Karpas-422 (cell line): ENCODE measurements at regions not wholly inside any gene's neighbourhood (a gene's known extent, or its start where the extent isn't known, plus 50 kb on each side); places are given as distances from the start of the nearest gene placed in this dataset.

ENCODE experiments used
- DNase-seq: peaks from one replicate; pipeline ENCODE4 v3.0.0-alpha.2; 2015
- H2AFZ ChIP-seq: fragments of 200-600 bp; sonication (generic); 2 replicates; pipeline ENCODE4 v1.6.1; 2014; ENCODE audit warnings: antibody characterized with exemption, low read length, mixed read lengths
- H3K27ac ChIP-seq: fragments of 200-600 bp; sonication (generic); 2 replicates; pipeline ENCODE4 v1.5.1; 2014; ENCODE audit warnings: mild to moderate bottlenecking, low read length, moderate library complexity
- H3K27me3 ChIP-seq: fragments of 200-600 bp; sonication (generic); 2 replicates; pipeline ENCODE4 v1.6.1; 2014; ENCODE audit warnings: low read length, mixed read lengths
- H3K36me3 ChIP-seq: fragments of 200-600 bp; sonication (generic); 2 replicates; pipeline ENCODE4 v1.6.1; 2014; ENCODE audit warnings: low read length, mixed read lengths; ENCODE audit not compliant: insufficient read depth
- H3K4me1 ChIP-seq: fragments of 200-600 bp; sonication (generic); 2 replicates; pipeline ENCODE4 v1.6.1; 2014; ENCODE audit warnings: mild to moderate bottlenecking, low read length, mixed read lengths
- H3K4me2 ChIP-seq: fragments of 200-600 bp; sonication (generic); 2 replicates; pipeline ENCODE4 v1.6.1; 2014; ENCODE audit warnings: low read length, low read depth, mild to moderate bottlenecking; ENCODE audit not compliant: poor library complexity, severe bottlenecking
- H3K4me3 ChIP-seq: fragments of 200-600 bp; sonication (generic); 2 replicates; pipeline ENCODE4 v1.5.1; 2014; ENCODE audit warnings: mild to moderate bottlenecking, antibody characterized with exemption, low read length, mixed read lengths
- H3K79me2 ChIP-seq: fragments of 200-600 bp; sonication (generic); 2 replicates; pipeline ENCODE4 v1.6.1; 2014; ENCODE audit warnings: mild to moderate bottlenecking, low read length, mixed read lengths
- H3K9ac ChIP-seq: fragments of 200-600 bp; sonication (generic); 2 replicates; pipeline ENCODE4 v1.6.0; 2014; ENCODE audit warnings: low read length
- H3K9me2 ChIP-seq: fragments of 200-600 bp; sonication (generic), shearing (Covaris generic); replicated peaks from 2 replicates; pipeline ENCODE4 v1.6.0; 2014; ENCODE audit warnings: mild to moderate bottlenecking, low read length, moderate library complexity; ENCODE audit not compliant: insufficient read depth
- H3K9me3 ChIP-seq: fragments of 300-700, 200-600 bp; sonication (generic); 2 replicates; pipeline ENCODE4 v1.6.1; 2014; ENCODE audit warnings: low read length, mixed read lengths
- H4K20me1 ChIP-seq: fragments of 200-600 bp; sonication (generic); 2 replicates; pipeline ENCODE4 v1.6.1; 2014; ENCODE audit warnings: mild to moderate bottlenecking, antibody characterized with exemption, low read length, low read depth; ENCODE audit not compliant: insufficient read depth

GRCh38 chr2:239729681-239730566 is 295.2 kb downstream of the NDUFA10 start:
- no peak overlapping the region for H3K27ac ChIP-seq
- no peaks in the 10 kb centered on the region for H4K20me1 ChIP-seq
- no peaks in the 10 kb centered on the region for H3K9me3 ChIP-seq
- no peak overlapping the region for H3K4me3 ChIP-seq
- H3K4me1 ChIP-seq, result no peaks in the 10 kb centered on the region
- no peak overlapping the region for H3K9ac ChIP-seq
- no peaks in the 10 kb centered on the region for H3K27me3 ChIP-seq
- no peaks in the 10 kb centered on the region for H3K9me2 ChIP-seq
- no peak for DNase-seq
- H3K36me3 ChIP-seq, result no peaks in the 10 kb centered on the region
- H2AFZ ChIP-seq, result no peak overlapping the region
- no peaks in the 10 kb centered on the region for H3K79me2 ChIP-seq
- H3K4me2 ChIP-seq, result no peak overlapping the region

GRCh38 chr2:239729151-239729550 is 296.0 kb downstream of the NDUFA10 start:
- Histone ChIP-seq H3K4me1 (no peaks in the 10 kb centered on the region), H2AFZ (no peak overlapping the region), H3K9me3 (no peaks in the 10 kb centered on the region), H3K27me3 (no peaks in the 10 kb centered on the region), H3K9ac (no peak overlapping the region), H3K4me3 (no peak overlapping the region), H3K79me2 (no peaks in the 10 kb centered on the region), H3K36me3 (no peaks in the 10 kb centered on the region), H3K4me2 (no peak overlapping the region), H3K9me2 (no peaks in the 10 kb centered on the region), H4K20me1 (no peaks in the 10 kb centered on the region), H3K27ac (no peak overlapping the region)
- no peak for DNase-seq

GRCh38 chr2:239728751-239729150 is 296.4 kb downstream of the NDUFA10 start:
- Histone ChIP-seq H4K20me1 (no peaks in the 10 kb centered on the region), H3K4me3 (no peak overlapping the region), H3K27ac (no peak overlapping the region), H3K9ac (no peak overlapping the region), H3K9me3 (no peaks in the 10 kb centered on the region), H2AFZ (no peak overlapping the region), H3K4me1 (no peaks in the 10 kb centered on the region), H3K4me2 (no peak overlapping the region), H3K79me2 (no peaks in the 10 kb centered on the region), H3K9me2 (no peaks in the 10 kb centered on the region), H3K27me3 (no peaks in the 10 kb centered on the region), H3K36me3 (no peaks in the 10 kb centered on the region)
- no peak for DNase-seq

GRCh38 chr2:239727776-239728600 is 297.2 kb downstream of the NDUFA10 start:
- no peak for DNase-seq
- Histone ChIP-seq H3K9me2 (no peaks in the 10 kb centered on the region), H3K9me3 (no peaks in the 10 kb centered on the region), H3K36me3 (no peaks in the 10 kb centered on the region), H4K20me1 (no peaks in the 10 kb centered on the region), H3K4me2 (no peak overlapping the region), H3K27ac (no peak overlapping the region), H3K79me2 (no peaks in the 10 kb centered on the region), H2AFZ (no peak overlapping the region), H3K27me3 (no peaks in the 10 kb centered on the region), H3K4me1 (no peaks in the 10 kb centered on the region), H3K9ac (no peak overlapping the region), H3K4me3 (no peak overlapping the region)

- H3K4me1 ChIP-seq, result no peaks in the 10 kb centered on the region
- H3K36me3 ChIP-seq, result no peaks in the 10 kb centered on the region
- no peaks in the 10 kb centered on the region for H4K20me1 ChIP-seq
- H3K9me2 ChIP-seq, result no peaks in the 10 kb centered on the region
- no peak overlapping the region for H3K4me2 ChIP-seq
- H3K9me3 ChIP-seq, result no peaks in the 10 kb centered on the region
- H3K79me2 ChIP-seq, result no peaks in the 10 kb centered on the region
- H2AFZ ChIP-seq, result no peak overlapping the region
- DNase-seq, result no peak
- no peaks in the 10 kb centered on the region for H3K27me3 ChIP-seq
- H3K4me3 ChIP-seq, result no peak overlapping the region
- no peak overlapping the region for H3K27ac ChIP-seq
- H3K9ac ChIP-seq, result no peak overlapping the region
Observed at GRCh38 chr2:239727182-239727775, 297.9 kb downstream of the NDUFA10 start.

- Histone ChIP-seq H3K9me2 (no peaks in the 10 kb centered on the region), H3K4me2 (no peak overlapping the region), H3K36me3 (no peaks in the 10 kb centered on the region), H2AFZ (no peak overlapping the region), H3K9ac (no peak overlapping the region), H3K27me3 (no peaks in the 10 kb centered on the region), H3K79me2 (no peaks in the 10 kb centered on the region), H3K9me3 (no peaks in the 10 kb centered on the region), H3K4me1 (no peaks in the 10 kb centered on the region), H3K4me3 (no peak overlapping the region), H4K20me1 (no peaks in the 10 kb centered on the region), H3K27ac (no peak overlapping the region)
- DNase-seq, result no peak
Observed at GRCh38 chr2:239726631-239727181, 298.4 kb downstream of the NDUFA10 start.

- H3K4me1 ChIP-seq, result no peaks in the 10 kb centered on the region
- H4K20me1 ChIP-seq, result no peaks in the 10 kb centered on the region
- no peak overlapping the region for H3K4me3 ChIP-seq
- no peak overlapping the region for H3K27ac ChIP-seq
- no peaks in the 10 kb centered on the region for H3K27me3 ChIP-seq
- H3K79me2 ChIP-seq, result no peaks in the 10 kb centered on the region
- no peak for DNase-seq
- H3K4me2 ChIP-seq, result no peak overlapping the region
- H3K9me3 ChIP-seq, result no peaks in the 10 kb centered on the region
- H3K36me3 ChIP-seq, result no peaks in the 10 kb centered on the region
- H3K9me2 ChIP-seq, result no peaks in the 10 kb centered on the region
- no peak overlapping the region for H2AFZ ChIP-seq
- H3K9ac ChIP-seq, result no peak overlapping the region
Observed at GRCh38 chr2:239726091-239726591, 299.0 kb downstream of the NDUFA10 start.

GRCh38 chr2:239725551-239725890 is 299.6 kb downstream of the NDUFA10 start:
- Histone ChIP-seq H3K27me3 (no peaks in the 10 kb centered on the region), H3K9me2 (no peaks in the 10 kb centered on the region), H3K36me3 (no peaks in the 10 kb centered on the region), H3K79me2 (no peaks in the 10 kb centered on the region), H4K20me1 (no peaks in the 10 kb centered on the region), H3K9ac (no peak overlapping the region), H3K4me3 (no peak overlapping the region), H3K4me1 (no peaks in the 10 kb centered on the region), H3K4me2 (no peak overlapping the region), H3K27ac (no peak overlapping the region), H3K9me3 (no peaks in the 10 kb centered on the region), H2AFZ (no peak overlapping the region)
- no peak for DNase-seq
